ENCODE measurements at regions not wholly inside any gene's neighbourhood (a gene's known extent, or its start where the extent isn't known, plus 50 kb on each side); places are given as distances from the start of the nearest gene placed in this dataset.
"Not testable (repeated sequence)": the region's sequence is repeated elsewhere in the genome, so short reads cannot be mapped to it uniquely, and the experiment has no call there.

DNA sequence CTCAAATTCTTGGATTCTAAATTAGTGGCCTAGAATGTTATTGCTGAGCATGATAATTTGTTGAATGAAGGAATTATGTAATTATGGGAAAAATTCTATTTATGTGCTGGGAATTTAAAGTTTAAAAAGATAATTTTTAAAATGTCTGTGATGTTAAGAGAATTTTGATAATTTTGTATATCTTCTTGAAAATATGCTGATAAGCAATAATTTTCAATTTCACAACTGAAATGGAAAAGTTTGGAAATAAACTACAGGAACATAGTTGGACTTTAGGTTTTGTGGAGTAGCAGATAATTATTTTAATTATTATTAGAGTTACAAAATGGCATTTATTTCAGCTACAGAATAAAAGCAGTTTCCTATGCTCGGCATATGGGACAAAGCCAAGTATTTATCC, 268.5 kb upstream of the TPK1 start:
- no peaks in the 10 kb centered on the region for H3K27me3 ChIP-seq (ENCODE audit: control insufficient read depth, insufficient read depth, low read length)
- no peaks in the 10 kb centered on the region for H3K36me3 ChIP-seq (ENCODE audit: control insufficient read depth, insufficient read depth, low read length)
- no peak for DNase-seq (ENCODE audit: low read depth)
- TF ChIP-seq, protein P1, sequence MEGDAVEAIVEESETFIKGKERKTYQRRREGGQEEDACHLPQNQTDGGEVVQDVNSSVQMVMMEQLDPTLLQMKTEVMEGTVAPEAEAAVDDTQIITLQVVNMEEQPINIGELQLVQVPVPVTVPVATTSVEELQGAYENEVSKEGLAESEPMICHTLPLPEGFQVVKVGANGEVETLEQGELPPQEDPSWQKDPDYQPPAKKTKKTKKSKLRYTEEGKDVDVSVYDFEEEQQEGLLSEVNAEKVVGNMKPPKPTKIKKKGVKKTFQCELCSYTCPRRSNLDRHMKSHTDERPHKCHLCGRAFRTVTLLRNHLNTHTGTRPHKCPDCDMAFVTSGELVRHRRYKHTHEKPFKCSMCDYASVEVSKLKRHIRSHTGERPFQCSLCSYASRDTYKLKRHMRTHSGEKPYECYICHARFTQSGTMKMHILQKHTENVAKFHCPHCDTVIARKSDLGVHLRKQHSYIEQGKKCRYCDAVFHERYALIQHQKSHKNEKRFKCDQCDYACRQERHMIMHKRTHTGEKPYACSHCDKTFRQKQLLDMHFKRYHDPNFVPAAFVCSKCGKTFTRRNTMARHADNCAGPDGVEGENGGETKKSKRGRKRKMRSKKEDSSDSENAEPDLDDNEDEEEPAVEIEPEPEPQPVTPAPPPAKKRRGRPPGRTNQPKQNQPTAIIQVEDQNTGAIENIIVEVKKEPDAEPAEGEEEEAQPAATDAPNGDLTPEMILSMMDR (IDR thresholded peaks at IDR 0.05; ENCODE audit: insufficient read depth, low read length, poor library complexity, severe bottlenecking) = no peak
- H3K4me3 ChIP-seq (ENCODE audit: low read depth, low read length) = no peak overlapping the region

DNA sequence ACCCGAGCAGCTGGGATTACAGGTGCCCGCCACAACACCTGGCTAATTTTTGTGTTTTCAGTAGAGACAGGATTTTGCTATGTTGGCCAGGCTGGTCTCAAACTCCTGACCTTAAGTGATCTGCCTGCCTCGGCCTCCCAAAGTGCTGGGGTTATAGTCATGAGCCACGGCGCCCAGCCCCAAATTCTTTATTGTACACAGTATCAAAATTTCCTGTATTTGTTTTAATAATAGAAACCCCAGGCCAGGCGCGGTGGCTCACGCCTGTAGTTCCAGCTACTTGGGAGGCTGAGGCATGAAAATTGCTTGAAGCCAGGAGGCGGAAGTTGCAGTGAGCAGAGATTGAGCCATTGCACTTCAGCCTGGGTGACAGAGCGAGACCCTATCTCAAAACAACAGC, 266.3 kb upstream of the TPK1 start:
- not testable (repeated sequence) for H3K4me3 ChIP-seq (ENCODE audit: low read depth, low read length); DNase-seq (ENCODE audit: low read depth); H3K27me3 ChIP-seq (ENCODE audit: control insufficient read depth, insufficient read depth, low read length); H3K36me3 ChIP-seq (ENCODE audit: control insufficient read depth, insufficient read depth, low read length)

DNA sequence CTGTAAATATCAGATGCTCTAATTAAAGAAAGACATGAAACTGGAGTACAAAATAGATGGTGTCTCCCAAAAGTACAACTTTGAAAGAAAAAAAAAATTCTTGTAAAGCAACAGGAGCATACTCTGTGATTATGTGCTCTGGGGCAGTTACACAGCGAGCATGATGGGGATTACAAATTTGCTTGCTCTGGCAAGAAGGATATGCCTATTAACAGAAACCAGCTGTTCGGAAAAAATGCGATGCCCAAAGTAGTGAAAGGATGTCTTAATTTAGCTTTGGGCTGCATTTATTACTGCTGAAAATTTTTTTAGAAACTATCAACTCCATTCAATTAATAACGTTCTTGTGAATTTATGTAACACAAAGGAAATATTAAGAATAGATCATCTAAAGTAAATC, 256.9 kb upstream of the TPK1 start:
- DNase-seq (ENCODE audit: low read depth) = no peak
- no peak overlapping the region for H3K4me3 ChIP-seq (ENCODE audit: low read depth, low read length)
- TF ChIP-seq, protein P1 (IDR thresholded peaks at IDR 0.05; ENCODE audit: insufficient read depth, low read length, poor library complexity, severe bottlenecking) = no peak
- no peaks in the 10 kb centered on the region for H3K27me3 ChIP-seq (ENCODE audit: control insufficient read depth, insufficient read depth, low read length)
- no peaks in the 10 kb centered on the region for H3K36me3 ChIP-seq (ENCODE audit: control insufficient read depth, insufficient read depth, low read length)

DNA sequence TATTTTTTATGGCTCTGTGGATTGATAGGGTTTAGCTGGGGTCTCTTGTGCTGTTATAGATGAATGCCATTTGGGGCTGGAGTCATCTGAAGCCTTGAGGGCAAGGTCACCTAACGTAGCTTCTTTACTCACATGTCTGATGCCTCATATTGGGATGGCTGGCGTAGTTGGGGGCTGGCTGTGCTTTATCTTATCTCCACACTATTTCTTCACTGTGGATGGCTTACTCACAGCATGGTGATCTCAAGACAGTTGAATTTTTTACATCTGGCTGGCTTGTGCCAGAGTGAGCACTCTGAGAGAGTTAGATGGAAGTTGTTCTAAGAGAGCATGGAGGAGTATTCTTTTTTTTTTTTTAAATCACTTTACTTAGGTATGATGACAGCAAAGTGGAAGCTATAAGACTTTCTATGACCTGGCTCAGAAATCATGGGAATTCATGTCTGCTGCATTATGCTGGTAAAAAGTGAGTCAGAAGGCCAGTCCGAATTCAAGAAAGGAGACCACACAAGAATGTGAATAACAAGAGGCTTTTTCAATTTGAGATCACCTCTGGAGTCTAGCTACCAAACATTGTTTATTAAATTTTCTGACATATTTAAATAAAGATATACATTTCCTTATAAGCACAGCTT, 252.4 kb upstream of the TPK1 start:
- TF ChIP-seq, protein P1 (IDR thresholded peaks at IDR 0.05; ENCODE audit: insufficient read depth, low read length, poor library complexity, severe bottlenecking) = no peak
- DNase-seq (ENCODE audit: low read depth) = no peak

DNA sequence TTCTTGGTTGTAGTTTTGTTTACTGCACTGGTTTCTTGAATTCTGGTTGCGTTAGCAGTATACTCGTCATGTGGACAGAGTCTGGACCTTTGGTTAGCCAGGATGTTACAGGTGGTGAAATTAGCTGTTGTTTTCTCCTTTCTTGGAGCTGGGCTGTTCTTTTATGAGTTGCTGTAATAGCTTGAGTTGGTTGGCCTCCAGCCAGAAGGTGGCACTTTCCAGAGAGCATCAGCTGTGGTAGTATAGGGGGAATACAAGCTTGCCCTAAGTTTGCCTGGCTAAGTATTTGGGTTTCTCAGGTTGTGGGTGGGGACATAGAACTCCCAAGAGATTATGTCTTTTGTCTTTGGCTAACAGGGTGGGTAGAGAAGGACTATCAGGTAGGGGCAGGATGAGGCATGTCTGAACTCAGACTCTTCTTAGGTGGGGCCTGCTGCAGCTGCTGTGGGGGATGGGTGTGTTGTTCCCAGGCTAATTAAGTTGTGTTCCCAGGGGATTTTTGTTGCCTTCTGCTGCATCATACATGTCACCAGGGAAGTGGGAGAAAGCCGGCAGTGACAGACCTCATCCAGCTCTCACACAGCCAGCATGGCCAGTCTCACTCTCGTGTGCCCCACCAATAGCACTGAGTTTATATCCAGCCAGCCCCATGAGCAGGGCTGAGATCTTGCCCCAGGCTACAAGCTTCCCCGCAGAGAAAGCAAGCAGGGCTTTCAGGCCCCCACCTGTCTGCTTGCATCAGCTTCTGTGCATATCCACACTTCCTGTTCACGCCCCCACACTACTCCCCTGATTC, 246.7 kb upstream of the TPK1 start:
- Histone ChIP-seq H3K27me3 (ENCODE audit: control insufficient read depth, insufficient read depth, low read length) (no peaks in the 10 kb centered on the region), H3K36me3 (ENCODE audit: control insufficient read depth, insufficient read depth, low read length) (no peaks in the 10 kb centered on the region), H3K4me3 (ENCODE audit: low read depth, low read length) (no peak overlapping the region)
- no peak for DNase-seq (ENCODE audit: low read depth)
- TF ChIP-seq, protein P1 (IDR thresholded peaks at IDR 0.05; ENCODE audit: insufficient read depth, low read length, poor library complexity, severe bottlenecking) = no peak

More for the DNA sequence above, 252.4 kb upstream of the TPK1 start:
- no peaks in the 10 kb centered on the region for H3K27me3 ChIP-seq (ENCODE audit: control insufficient read depth, insufficient read depth, low read length)
- no peaks in the 10 kb centered on the region for H3K36me3 ChIP-seq (ENCODE audit: control insufficient read depth, insufficient read depth, low read length)
- H3K4me3 ChIP-seq (ENCODE audit: low read depth, low read length) = no peak overlapping the region

DNA sequence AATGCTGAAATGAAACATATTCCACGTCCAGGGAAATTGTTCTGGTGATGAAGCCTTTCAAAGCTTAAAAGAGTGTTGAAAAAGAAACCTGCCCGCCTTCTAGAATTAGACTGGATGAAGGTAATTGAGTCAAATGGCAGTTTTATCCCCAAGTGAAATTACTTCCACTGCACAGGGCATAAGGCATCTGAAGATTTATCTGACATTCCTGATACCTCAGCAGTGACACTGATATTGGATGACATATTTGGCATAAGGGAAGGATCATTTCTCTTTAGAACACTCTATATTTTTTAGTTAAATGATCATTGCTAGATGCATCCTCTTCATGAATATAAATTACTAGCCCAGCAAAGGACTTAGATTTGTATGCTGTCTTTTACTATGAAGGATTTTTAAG, 229.6 kb upstream of the TPK1 start:
- Histone ChIP-seq H3K4me3 (ENCODE audit: low read depth, low read length) (no peak overlapping the region), H3K36me3 (ENCODE audit: control insufficient read depth, insufficient read depth, low read length) (no peaks in the 10 kb centered on the region), H3K27me3 (ENCODE audit: control insufficient read depth, insufficient read depth, low read length) (no peaks in the 10 kb centered on the region)
- no peak for DNase-seq (ENCODE audit: low read depth)
- TF ChIP-seq, protein P1 (IDR thresholded peaks at IDR 0.05; ENCODE audit: insufficient read depth, low read length, poor library complexity, severe bottlenecking) = no peak
